ENCODE measurements at regions not wholly inside any gene's neighbourhood (a gene's known extent, or its start where the extent isn't known, plus 50 kb on each side); places are given as distances from the start of the nearest gene placed in this dataset.

- TF ChIP-seq CTCF (conservative IDR thresholded peaks at IDR 0.05 in 1 of 2, IDR thresholded peaks at IDR 0.05 in 1 of 2; ENCODE audit: low read depth in 1 of 2, low read length in 2 of 2) (no peak), EZH2 (IDR thresholded peaks at IDR 0.05; ENCODE audit: low read length, missing control alignments) (no peak)
Measured at GRCh38 chr16:6274351-6274750, 1058.3 kb upstream of the RBFOX1 start.

Data from fibroblast of lung (primary cell).